HCT116 (cell line): ENCODE measurements at regions not wholly inside any gene's neighbourhood (a gene's known extent, or its start where the extent isn't known, plus 50 kb on each side); places are given as distances from the start of the nearest gene placed in this dataset.

Experiments used
- ATAC-seq: fragments of 200-7000 bp; cut with Tn5 transposase; 2 replicates; pipeline ENCODE4 v1.9.1; 2020; ENCODE audit warnings: mild to moderate bottlenecking, moderate library complexity
- BruUV-seq: library from RNA; stranded (reverse); fragments of 400-500 nt; replicated peaks from 2 replicates; lab custom pipeline; 2021; lab: Mats Ljungman, UMichigan
- CTCF ChIA-PET: fragments of 300-600 bp; sonication (Branson Sonifier 250); formaldehyde crosslinking; loops from one replicate; lab custom pipeline; 2021; ENCODE audit warnings: antibody characterized with exemption; lab: Charles Lee
- POLR2A ChIA-PET: fragments of 300-600, 350-600 bp; sonication (Branson Sonifier 250); formaldehyde crosslinking; loops from one replicate; lab custom pipeline; 2021; ENCODE audit warnings: antibody characterized with exemption; lab: Charles Lee
- RAD21 ChIA-PET, 2 experiments: fragments of 300-600 bp; sonication (Branson Sonifier 250); formaldehyde crosslinking; loops; one replicate each; lab custom pipeline; 2023; ENCODE audit warnings: low total read pairs in 2 of 2; ENCODE audit not compliant: uncharacterized antibody in 2 of 2, unreplicated experiment in 2 of 2, low non-redundant PET in 1 of 2; lab: Charles Lee
- DNase-seq: peaks from one replicate; pipeline ENCODE4 v3.0.0-alpha.2; 2010; ENCODE audit warnings: low read depth, low spot score
- H2AFZ ChIP-seq: fragments of 200-600 bp; shearing (Covaris generic), sonication (generic); 2 replicates; pipeline ENCODE4 v1.6.1; 2017; ENCODE audit warnings: low read depth, mixed run types, mixed read lengths, antibody characterized with exemption, low read length; ENCODE audit not compliant: poor library complexity, severe bottlenecking
- H3K27ac ChIP-seq: 2 replicates; pipeline ENCODE4 v1.5.1; 2012; ENCODE audit warnings: low read depth, low read length
- H3K27me3 ChIP-seq: fragments of 200-600 bp; sonication (generic); 2 replicates; pipeline ENCODE4 v1.6.1; 2016; ENCODE audit warnings: mixed run types, low read length, mixed read lengths; ENCODE audit not compliant: insufficient read depth
- H3K36me3 ChIP-seq, 2 experiments: fragments of 200-500 bp in 1 of 2; fragments of 200-600 bp in 1 of 2; sonication (Bioruptor generic) in 1 of 2; sonication (generic) in 1 of 2; 2 replicates each; pipeline versions ENCODE4 v1.5.1 to v1.6.1; 2014 to 2016; ENCODE audit warnings: low read length in 2 of 2, inconsistent platforms in 1 of 2, mixed read lengths in 1 of 2, mixed run types in 1 of 2; ENCODE audit not compliant: insufficient read depth in 2 of 2, control insufficient read depth in 1 of 2
- H3K4me1 ChIP-seq, 2 experiments: fragments of 200-600 bp in 1 of 2; sonication (generic) in 1 of 2; 2 replicates each; pipeline versions ENCODE4 v1.5.1 to v1.6.1; 2012 to 2017; ENCODE audit warnings: low read length in 2 of 2, inconsistent platforms in 1 of 2, mild to moderate bottlenecking in 1 of 2, mixed read lengths in 1 of 2, mixed run types in 1 of 2, moderate library complexity in 1 of 2; ENCODE audit not compliant: insufficient read depth in 2 of 2, control insufficient read depth in 1 of 2
- H3K4me2 ChIP-seq: fragments of 200-600 bp; sonication (generic); 2 replicates; pipeline ENCODE4 v1.6.1; 2017; ENCODE audit warnings: mixed run types, low read length, mixed read lengths
- H3K4me3 ChIP-seq, 2 experiments: fragments of 200-600 bp in 1 of 2; sonication (generic) in 1 of 2; replicated peaks in 1 of 2; 2 replicates each; pipeline ENCODE4 v1.5.1; 2011 to 2016; ENCODE audit warnings: low read length in 2 of 2, control low read depth in 1 of 2, low read depth in 1 of 2, mild to moderate bottlenecking in 1 of 2, mixed read lengths in 1 of 2, mixed run types in 1 of 2
- H3K79me2 ChIP-seq: fragments of 200-600 bp; sonication (generic); 2 replicates; pipeline ENCODE4 v1.6.1; 2017; ENCODE audit warnings: mild to moderate bottlenecking, mixed run types, low read length, moderate library complexity, mixed read lengths; ENCODE audit not compliant: insufficient read depth
- H3K9ac ChIP-seq: fragments of 200-600 bp; sonication (generic); 2 replicates; pipeline ENCODE4 v1.6.1; 2016; ENCODE audit warnings: low read length, mixed read lengths
- H3K9me2 ChIP-seq: fragments of 200-600 bp; sonication (generic), shearing (Covaris generic); 2 replicates; pipeline ENCODE4 v1.6.1; 2017; ENCODE audit warnings: mixed run types, mild to moderate bottlenecking, moderate library complexity; ENCODE audit not compliant: insufficient read depth
- H3K9me3 ChIP-seq, 2 experiments: fragments of 200-500 bp in 1 of 2; fragments of 200-600 bp in 1 of 2; sonication (Bioruptor generic) in 1 of 2; sonication (generic) in 1 of 2; 2 replicates each; pipeline ENCODE4 v1.6.1; 2014 to 2017; ENCODE audit warnings: low read length in 2 of 2, mixed read lengths in 2 of 2, inconsistent platforms in 1 of 2, low read depth in 1 of 2, mild to moderate bottlenecking in 1 of 2, mixed run types in 1 of 2, moderate library complexity in 1 of 2; ENCODE audit not compliant: control insufficient read depth in 1 of 2, insufficient read depth in 1 of 2
- H4K20me1 ChIP-seq: fragments of 200-600 bp; sonication (generic), shearing (Covaris generic); 2 replicates; pipeline ENCODE4 v1.6.1; 2017; ENCODE audit warnings: mixed run types, mild to moderate bottlenecking, moderate library complexity; ENCODE audit not compliant: insufficient read depth
- CBX3 ChIP-seq: IDR thresholded peaks from 2 replicates; pipeline ENCODE4 v1.6.1; 2012; ENCODE audit warnings: low read depth
- CEBPB ChIP-seq: IDR thresholded peaks from 2 replicates; pipeline ENCODE4 v1.6.1; 2012; ENCODE audit warnings: low read depth
- EGR1 ChIP-seq: IDR thresholded peaks from 2 replicates; pipeline ENCODE4 v1.6.1; 2012; ENCODE audit warnings: low read depth
- ELF1 ChIP-seq: IDR thresholded peaks from 2 replicates; pipeline ENCODE4 v1.6.1; 2012; ENCODE audit warnings: low read depth, borderline replicate concordance
- EZH2 ChIP-seq: fragments of 200-600 bp; sonication (generic); IDR thresholded peaks from 2 replicates; pipeline ENCODE4 v1.6.1; 2017; ENCODE audit warnings: antibody characterized with exemption, mixed run types
- FOSL1 ChIP-seq: IDR thresholded peaks from 2 replicates; pipeline ENCODE4 v1.6.1; 2012; ENCODE audit warnings: low read depth
- POLR2A ChIP-seq: IDR thresholded peaks from 2 replicates; pipeline ENCODE4 v1.7.0; 2011; ENCODE audit warnings: borderline replicate concordance; ENCODE audit not compliant: insufficient read depth, insufficient read length; ENCODE audit errors: extremely low read depth
- POLR2AphosphoS5 ChIP-seq: IDR thresholded peaks from 2 replicates; pipeline ENCODE4 v1.6.1; 2011; ENCODE audit warnings: mild to moderate bottlenecking, low read depth, low read length, moderate library complexity
- RAD21 ChIP-seq: IDR thresholded peaks from 2 replicates; pipeline ENCODE4 v1.6.1; 2012; ENCODE audit warnings: low read depth, mild to moderate bottlenecking
- REST ChIP-seq: IDR thresholded peaks from 2 replicates; pipeline ENCODE4 v1.6.1; 2012; ENCODE audit warnings: low read depth
- SP1 ChIP-seq: IDR thresholded peaks from 2 replicates; pipeline ENCODE4 v1.6.1; 2012; ENCODE audit warnings: low read depth
- SRF ChIP-seq: IDR thresholded peaks from 2 replicates; pipeline ENCODE4 v1.6.1; 2012; ENCODE audit warnings: low read depth
- TCF7L2 ChIP-seq: IDR thresholded peaks from 2 replicates; pipeline ENCODE4 v1.7.0; 2011; ENCODE audit warnings: borderline replicate concordance, inconsistent platforms; ENCODE audit not compliant: insufficient read depth, insufficient read length; ENCODE audit errors: extremely low read depth
- ZFX ChIP-seq: fragments of 450-650 bp; IDR thresholded peaks from 2 replicates; pipeline ENCODE4 v1.6.1; 2017
- ZNF274 ChIP-seq: fragments of 200-500 bp; sonication (Bioruptor generic); IDR thresholded peaks from 2 replicates; pipeline ENCODE4 v1.6.1; 2014; ENCODE audit warnings: mild to moderate bottlenecking, low read depth, low read length, inconsistent platforms
- intact Hi-C: fragments of 100-400 bp; cut with micrococcal nuclease; formaldehyde crosslinking; loops from 2 replicates; pipeline ENCODE4 v1.10.0; 2022
- TF ChIP-seq, protein P1 (sequence below): IDR thresholded peaks from 2 replicates; pipeline ENCODE4 v1.6.1; 2012
- TF ChIP-seq, protein P2 (sequence below): IDR thresholded peaks from 2 replicates; pipeline ENCODE4 v1.6.1; 2012
- TF ChIP-seq, protein P3 (sequence below), 3 experiments: fragments of 200-600 bp in 1 of 3; sonication (generic) in 1 of 3; IDR thresholded peaks in 2 of 3; conservative IDR thresholded peaks in 1 of 3; 2 replicates each; pipeline ENCODE4 v1.5.1; 2012 to 2017; ENCODE audit warnings: low read depth in 2 of 3, low read length in 2 of 3, antibody characterized with exemption in 1 of 3, borderline replicate concordance in 1 of 3, control low read depth in 1 of 3, mild to moderate bottlenecking in 1 of 3, mixed read lengths in 1 of 3, mixed run types in 1 of 3, moderate library complexity in 1 of 3; ENCODE audit not compliant: insufficient read depth in 1 of 3
- TF ChIP-seq, protein P4 (sequence below): IDR thresholded peaks from 2 replicates; pipeline ENCODE4 v1.6.1; 2011; ENCODE audit warnings: mild to moderate bottlenecking, low read length, moderate library complexity; ENCODE audit not compliant: insufficient replicate concordance; ENCODE audit errors: extremely low read depth

- Histone ChIP-seq H3K27ac (no peak overlapping the region), H4K20me1 (no peaks in the 10 kb centered on the region), H2AFZ (no peak overlapping the region), H3K79me2 (no peaks in the 10 kb centered on the region), H3K9me3 (no peaks in the 10 kb centered on the region), H3K27me3 (no peaks in the 10 kb centered on the region), H3K9me2 (no peaks in the 10 kb centered on the region; the same call in 1 of the 2 replicates), H3K4me1 (no peaks in the 10 kb centered on the region; a peak in 1 of 4 replicates), H3K4me3 (no peak overlapping the region), H3K36me3 (no peaks in the 10 kb centered on the region), H3K4me2 (no peak overlapping the region), H3K9ac (no peak overlapping the region)
- RAD21 ChIA-PET, result no interaction called here
- POLR2A ChIA-PET, result no interaction called here
- intact Hi-C loops, result no loop called here
- no peak for DNase-seq
- ATAC-seq, result no peak
- TF ChIP-seq POLR2AphosphoS5 (no peak), FOSL1 (no peak), ZNF274 (no peak), EGR1 (no peak), CBX3 (no peak), POLR2A (no peak), REST (no peak), EZH2 (no peak), ELF1 (no peak), TCF7L2 (no peak), RAD21 (no peak), SP1 (no peak), ZFX (no peak), SRF (no peak), CEBPB (no peak)
- TF ChIP-seq, protein P1, sequence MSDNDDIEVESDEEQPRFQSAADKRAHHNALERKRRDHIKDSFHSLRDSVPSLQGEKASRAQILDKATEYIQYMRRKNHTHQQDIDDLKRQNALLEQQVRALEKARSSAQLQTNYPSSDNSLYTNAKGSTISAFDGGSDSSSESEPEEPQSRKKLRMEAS, result no peak
- TF ChIP-seq, protein P2, sequence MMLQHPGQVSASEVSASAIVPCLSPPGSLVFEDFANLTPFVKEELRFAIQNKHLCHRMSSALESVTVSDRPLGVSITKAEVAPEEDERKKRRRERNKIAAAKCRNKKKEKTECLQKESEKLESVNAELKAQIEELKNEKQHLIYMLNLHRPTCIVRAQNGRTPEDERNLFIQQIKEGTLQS, result no peak
- TF ChIP-seq, protein P3, sequence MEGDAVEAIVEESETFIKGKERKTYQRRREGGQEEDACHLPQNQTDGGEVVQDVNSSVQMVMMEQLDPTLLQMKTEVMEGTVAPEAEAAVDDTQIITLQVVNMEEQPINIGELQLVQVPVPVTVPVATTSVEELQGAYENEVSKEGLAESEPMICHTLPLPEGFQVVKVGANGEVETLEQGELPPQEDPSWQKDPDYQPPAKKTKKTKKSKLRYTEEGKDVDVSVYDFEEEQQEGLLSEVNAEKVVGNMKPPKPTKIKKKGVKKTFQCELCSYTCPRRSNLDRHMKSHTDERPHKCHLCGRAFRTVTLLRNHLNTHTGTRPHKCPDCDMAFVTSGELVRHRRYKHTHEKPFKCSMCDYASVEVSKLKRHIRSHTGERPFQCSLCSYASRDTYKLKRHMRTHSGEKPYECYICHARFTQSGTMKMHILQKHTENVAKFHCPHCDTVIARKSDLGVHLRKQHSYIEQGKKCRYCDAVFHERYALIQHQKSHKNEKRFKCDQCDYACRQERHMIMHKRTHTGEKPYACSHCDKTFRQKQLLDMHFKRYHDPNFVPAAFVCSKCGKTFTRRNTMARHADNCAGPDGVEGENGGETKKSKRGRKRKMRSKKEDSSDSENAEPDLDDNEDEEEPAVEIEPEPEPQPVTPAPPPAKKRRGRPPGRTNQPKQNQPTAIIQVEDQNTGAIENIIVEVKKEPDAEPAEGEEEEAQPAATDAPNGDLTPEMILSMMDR (IDR thresholded peaks at IDR 0.05 in 2 of 3, conservative IDR thresholded peaks at IDR 0.05 in 1 of 3; ENCODE audit: borderline replicate concordance in 1 of 3, insufficient read depth in 1 of 3, low read depth in 2 of 3, low read length in 2 of 3), result no peak
- TF ChIP-seq, protein P4, sequence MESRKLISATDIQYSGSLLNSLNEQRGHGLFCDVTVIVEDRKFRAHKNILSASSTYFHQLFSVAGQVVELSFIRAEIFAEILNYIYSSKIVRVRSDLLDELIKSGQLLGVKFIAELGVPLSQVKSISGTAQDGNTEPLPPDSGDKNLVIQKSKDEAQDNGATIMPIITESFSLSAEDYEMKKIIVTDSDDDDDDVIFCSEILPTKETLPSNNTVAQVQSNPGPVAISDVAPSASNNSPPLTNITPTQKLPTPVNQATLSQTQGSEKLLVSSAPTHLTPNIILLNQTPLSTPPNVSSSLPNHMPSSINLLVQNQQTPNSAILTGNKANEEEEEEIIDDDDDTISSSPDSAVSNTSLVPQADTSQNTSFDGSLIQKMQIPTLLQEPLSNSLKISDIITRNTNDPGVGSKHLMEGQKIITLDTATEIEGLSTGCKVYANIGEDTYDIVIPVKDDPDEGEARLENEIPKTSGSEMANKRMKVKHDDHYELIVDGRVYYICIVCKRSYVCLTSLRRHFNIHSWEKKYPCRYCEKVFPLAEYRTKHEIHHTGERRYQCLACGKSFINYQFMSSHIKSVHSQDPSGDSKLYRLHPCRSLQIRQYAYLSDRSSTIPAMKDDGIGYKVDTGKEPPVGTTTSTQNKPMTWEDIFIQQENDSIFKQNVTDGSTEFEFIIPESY, result no peak
- no TSS peak for BruUV-seq
- CTCF ChIA-PET, result no interaction called here
Measured at GRCh38 chr4:144451766-144452450, 194.0 kb upstream of the HHIP start.
